ENCODE measurements at regions not wholly inside any gene's neighbourhood (a gene's known extent, or its start where the extent isn't known, plus 50 kb on each side); places are given as distances from the start of the nearest gene placed in this dataset.
"Not testable (repeated sequence)": the region's sequence is repeated elsewhere in the genome, so short reads cannot be mapped to it uniquely, and the experiment has no call there.

DNA sequence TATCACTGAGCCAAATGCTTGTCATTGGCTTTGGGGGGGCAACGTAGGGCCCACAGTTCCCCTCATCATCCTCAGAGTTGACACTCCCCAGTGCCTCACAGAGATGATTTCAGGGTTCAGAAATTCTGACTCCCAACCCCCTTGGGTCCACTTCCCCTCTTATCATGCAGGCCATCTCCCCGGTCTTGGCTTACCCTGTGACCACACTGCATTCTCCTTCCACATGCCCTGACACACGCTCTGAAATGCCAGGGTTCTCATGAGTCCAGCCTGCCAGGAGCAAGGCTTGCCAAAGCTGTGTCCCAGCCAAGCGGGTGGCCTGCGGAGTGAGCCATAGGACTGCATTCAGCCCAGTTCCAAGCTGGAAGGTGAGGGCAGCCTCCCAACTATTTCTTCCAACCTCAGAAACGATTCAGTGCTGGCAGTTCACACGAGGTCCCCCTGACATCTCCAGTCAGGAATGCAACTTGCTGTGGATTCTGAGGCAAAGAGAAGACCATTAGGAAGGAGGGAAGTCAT, 101.2 kb downstream of the SMIM20 start:
- TF ChIP-seq, protein P1, sequence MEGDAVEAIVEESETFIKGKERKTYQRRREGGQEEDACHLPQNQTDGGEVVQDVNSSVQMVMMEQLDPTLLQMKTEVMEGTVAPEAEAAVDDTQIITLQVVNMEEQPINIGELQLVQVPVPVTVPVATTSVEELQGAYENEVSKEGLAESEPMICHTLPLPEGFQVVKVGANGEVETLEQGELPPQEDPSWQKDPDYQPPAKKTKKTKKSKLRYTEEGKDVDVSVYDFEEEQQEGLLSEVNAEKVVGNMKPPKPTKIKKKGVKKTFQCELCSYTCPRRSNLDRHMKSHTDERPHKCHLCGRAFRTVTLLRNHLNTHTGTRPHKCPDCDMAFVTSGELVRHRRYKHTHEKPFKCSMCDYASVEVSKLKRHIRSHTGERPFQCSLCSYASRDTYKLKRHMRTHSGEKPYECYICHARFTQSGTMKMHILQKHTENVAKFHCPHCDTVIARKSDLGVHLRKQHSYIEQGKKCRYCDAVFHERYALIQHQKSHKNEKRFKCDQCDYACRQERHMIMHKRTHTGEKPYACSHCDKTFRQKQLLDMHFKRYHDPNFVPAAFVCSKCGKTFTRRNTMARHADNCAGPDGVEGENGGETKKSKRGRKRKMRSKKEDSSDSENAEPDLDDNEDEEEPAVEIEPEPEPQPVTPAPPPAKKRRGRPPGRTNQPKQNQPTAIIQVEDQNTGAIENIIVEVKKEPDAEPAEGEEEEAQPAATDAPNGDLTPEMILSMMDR (IDR thresholded peaks at IDR 0.05): no peak
- no peak for TF ChIP-seq POLR2A (IDR thresholded peaks at IDR 0.05)
- WGBS, 2 donors: 53 to 59% methylated on average over 7 of the region's 7 CpGs
- no peak overlapping the region for H3K4me3 ChIP-seq
- no peaks in the 10 kb centered on the region for H3K4me1 ChIP-seq
- no peaks in the 10 kb centered on the region for H3K27me3 ChIP-seq
- DNase-seq: no peak
- intact Hi-C loops (cut with DNase I; ENCODE audit: low total_unique reads): no loop called here
- H3K9me3 ChIP-seq: no peaks in the 10 kb centered on the region
- H3K36me3 ChIP-seq (ENCODE audit: low read depth, missing control alignments): no peaks in the 10 kb centered on the region
- no peak overlapping the region for H3K27ac ChIP-seq

DNA sequence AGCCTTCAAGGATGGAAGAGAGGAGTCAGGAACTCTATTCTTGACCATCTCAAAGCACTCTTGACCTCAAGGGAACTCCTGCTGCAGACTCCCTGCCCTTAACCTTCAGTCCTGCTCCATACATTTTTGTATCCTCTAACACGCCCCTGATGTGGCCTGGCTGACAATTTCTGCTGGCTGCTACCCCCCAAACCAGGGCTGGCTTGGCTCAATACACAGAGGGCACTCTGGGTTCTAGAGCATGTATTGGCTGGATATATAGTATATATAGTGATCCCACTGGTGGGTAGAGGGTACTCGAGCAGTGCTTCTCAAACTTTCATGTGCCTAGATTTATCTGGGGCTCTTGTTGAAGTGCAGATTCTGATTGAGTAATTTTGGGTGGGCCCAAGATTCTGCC, 101.9 kb downstream of the SMIM20 start:
- H3K27me3 ChIP-seq: no peaks in the 10 kb centered on the region
- no peaks in the 10 kb centered on the region for H3K9me3 ChIP-seq
- intact Hi-C loops (cut with DNase I; ENCODE audit: low total_unique reads): no loop called here
- no peaks in the 10 kb centered on the region for H3K36me3 ChIP-seq (ENCODE audit: low read depth, missing control alignments)
- TF ChIP-seq, protein P1 (IDR thresholded peaks at IDR 0.05): no peak
- TF ChIP-seq POLR2A (IDR thresholded peaks at IDR 0.05): no peak
- H3K4me1 ChIP-seq: no peaks in the 10 kb centered on the region
- 74 to 96% methylated on average over 2 of the region's 2 CpGs for WGBS, 2 donors
- no peak overlapping the region for H3K27ac ChIP-seq
- no peak for DNase-seq
- no peak overlapping the region for H3K4me3 ChIP-seq

DNA sequence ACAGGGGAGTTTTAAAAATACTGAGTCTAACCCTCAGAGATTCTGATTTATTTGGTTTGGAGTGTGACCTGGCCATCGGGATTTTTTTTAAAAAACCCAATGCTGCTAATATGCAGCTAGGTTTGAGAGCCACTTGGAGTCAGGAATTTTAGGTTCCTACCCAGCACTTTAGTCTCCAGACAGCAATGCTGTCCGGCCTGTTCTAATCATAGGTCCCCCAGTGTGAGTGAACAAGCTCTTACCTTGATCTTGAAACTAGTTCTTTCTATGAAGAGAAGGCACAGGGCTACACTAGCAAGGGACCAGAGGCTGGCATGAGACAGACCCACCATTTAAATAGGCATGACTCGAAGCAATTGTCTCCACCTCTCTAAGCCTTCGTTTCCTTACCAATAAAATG, 103.5 kb downstream of the SMIM20 start:
- DNase-seq: no peak
- H3K27me3 ChIP-seq: no peaks in the 10 kb centered on the region
- H3K36me3 ChIP-seq (ENCODE audit: low read depth, missing control alignments): no peaks in the 10 kb centered on the region
- WGBS, 2 donors: 93 to 95% methylated on average over 4 of the region's 4 CpGs
- H3K9me3 ChIP-seq: no peaks in the 10 kb centered on the region
- TF ChIP-seq POLR2A (IDR thresholded peaks at IDR 0.05): no peak
- TF ChIP-seq, protein P1 (IDR thresholded peaks at IDR 0.05): no peak
- no peak overlapping the region for H3K4me3 ChIP-seq
- intact Hi-C loops (cut with DNase I; ENCODE audit: low total_unique reads): no loop called here
- H3K4me1 ChIP-seq: no peaks in the 10 kb centered on the region
- H3K27ac ChIP-seq: no peak overlapping the region

DNA sequence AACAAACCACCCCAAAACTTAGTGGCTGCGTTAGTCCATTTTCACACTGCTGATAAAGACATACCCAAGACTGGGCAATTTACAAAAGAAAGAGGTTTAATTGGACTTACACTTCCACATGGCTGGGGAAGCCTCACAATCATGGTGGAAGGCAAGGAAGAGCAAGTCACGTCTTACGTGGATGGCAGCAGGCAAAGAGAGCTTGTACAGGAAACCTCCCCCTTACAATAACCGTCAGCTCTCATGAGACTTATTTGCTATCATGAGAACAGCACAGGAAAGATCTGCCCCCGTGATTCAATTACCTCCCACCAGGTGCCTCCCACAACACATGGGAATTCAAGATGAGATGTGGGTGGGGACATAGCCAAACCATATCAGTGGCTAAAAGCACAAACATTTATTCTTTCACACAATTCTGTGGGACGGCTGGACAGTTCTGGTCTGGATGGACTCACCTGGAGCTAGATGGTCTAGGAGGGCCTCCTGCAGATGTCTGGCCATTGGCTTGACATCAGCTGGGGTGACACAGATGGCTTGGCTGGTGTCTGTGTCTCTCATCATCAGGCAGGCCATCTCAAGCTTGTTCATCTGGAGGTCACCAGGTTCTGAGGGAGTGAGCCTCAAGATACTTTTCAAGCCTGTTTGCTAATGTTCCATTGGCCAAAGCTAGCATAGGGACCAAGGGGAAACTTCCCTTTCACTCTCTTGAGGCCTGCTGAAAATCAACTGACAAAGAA, 104.1 kb downstream of the SMIM20 start:
- H3K4me1 ChIP-seq; H3K36me3 ChIP-seq (ENCODE audit: low read depth, missing control alignments); H3K4me3 ChIP-seq; DNase-seq; H3K27ac ChIP-seq; H3K9me3 ChIP-seq; H3K27me3 ChIP-seq; intact Hi-C loops (cut with DNase I; ENCODE audit: low total_unique reads): not testable (repeated sequence)
- WGBS, 2 donors: 63 to 85% methylated on average over 5 to 6 of the region's 6 CpGs

DNA sequence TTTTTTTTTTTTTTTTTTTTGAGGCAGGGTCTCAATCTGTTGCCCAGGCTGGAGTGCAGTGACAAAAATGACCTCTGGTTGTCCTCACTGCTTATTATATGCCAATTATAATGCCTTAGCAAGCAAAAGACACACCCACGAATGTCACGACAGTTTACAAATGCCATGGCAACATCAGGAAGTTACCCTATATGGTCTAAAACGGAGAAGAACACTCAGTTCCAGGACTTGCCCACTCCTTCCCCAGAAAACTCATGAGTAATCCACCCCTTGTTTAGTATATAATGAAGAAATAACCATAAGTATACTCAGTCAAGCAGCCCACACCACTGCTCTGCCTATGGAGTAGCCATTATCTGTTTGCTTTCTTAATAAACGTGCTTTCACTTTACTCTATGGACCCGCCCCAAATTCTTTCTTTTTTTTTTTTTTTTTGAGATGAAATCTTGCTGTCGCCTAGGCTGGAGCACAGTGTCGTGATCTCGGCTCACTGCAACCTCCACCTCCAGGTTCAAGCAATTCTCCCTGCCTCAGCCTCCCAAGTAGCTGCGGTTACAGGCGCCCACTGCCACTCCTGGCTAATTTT, 106.2 kb downstream of the SMIM20 start:
- intact Hi-C loops (cut with DNase I; ENCODE audit: low total_unique reads): no loop called here

More for the DNA sequence above, 106.2 kb downstream of the SMIM20 start:
- no peak overlapping the region for H3K4me3 ChIP-seq
- no peaks in the 10 kb centered on the region for H3K9me3 ChIP-seq
- H3K36me3 ChIP-seq (ENCODE audit: low read depth, missing control alignments): no peaks in the 10 kb centered on the region
- no peaks in the 10 kb centered on the region for H3K27me3 ChIP-seq
- WGBS, 2 donors: 61 to 63% methylated on average over 10 of the region's 10 CpGs
- H3K4me1 ChIP-seq: peaks cover 3% of the 10 kb centered on the region
- no peak for TF ChIP-seq POLR2A (IDR thresholded peaks at IDR 0.05)
- TF ChIP-seq, protein P1 (IDR thresholded peaks at IDR 0.05): no peak
- DNase-seq: no peak
- no peak overlapping the region for H3K27ac ChIP-seq

Data from testis (tissue), 2 donors.